CD4-positive, alpha-beta T cell (primary cell): ENCODE measurements at regions not wholly inside any gene's neighbourhood (a gene's known extent, or its start where the extent isn't known, plus 50 kb on each side); places are given as distances from the start of the nearest gene placed in this dataset.

Source experiments
- ATAC-seq: fragments of 200-7000 bp; cut with Tn5 transposase; one replicate; pipeline ENCODE4 v1.10.0; 2022; ENCODE audit warnings: mild to moderate bottlenecking; ENCODE audit not compliant: poor library complexity
- CTCF ChIA-PET: fragments of 350-600 bp; sonication (Branson Sonifier 250); formaldehyde crosslinking; loops from one replicate; lab custom pipeline; 2021; ENCODE audit warnings: antibody characterized with exemption, inconsistent platforms; lab: Charles Lee
- POLR2A ChIA-PET: fragments of 350-600 bp; sonication (Branson Sonifier 250); formaldehyde crosslinking; loops from one replicate; lab custom pipeline; 2021; ENCODE audit warnings: antibody characterized with exemption, inconsistent platforms; lab: Charles Lee
- DNase-seq, 14 experiments: peaks; one replicate each; pipeline ENCODE4 v3.0.0-alpha.2; 2013 to 2020; ENCODE audit warnings: mixed read lengths in 2 of 14
- H3K27ac ChIP-seq, 2 donors: one replicate each; pipeline versions ENCODE4 v1.5.1 to v1.7.0; 2013; ENCODE audit warnings: low read length in 2 of 2, low read depth in 1 of 2, mild to moderate bottlenecking in 1 of 2
- H3K27me3 ChIP-seq, 2 experiments: 1 replicate in 1 of 2; 2 replicates in 1 of 2; pipeline versions ENCODE4 v1.6.1 to v1.7.0; 2013; ENCODE audit warnings: low read length in 2 of 2, control low read depth in 1 of 2, mild to moderate bottlenecking in 1 of 2, moderate library complexity in 1 of 2; ENCODE audit not compliant: insufficient read depth in 2 of 2, control insufficient read depth in 1 of 2
- H3K36me3 ChIP-seq: one replicate; pipeline ENCODE4 v1.6.1; 2013; ENCODE audit warnings: low read length, control low read depth; ENCODE audit not compliant: insufficient read depth
- H3K4me1 ChIP-seq: one replicate; pipeline ENCODE4 v1.6.1; 2013; ENCODE audit warnings: low read length, control low read depth; ENCODE audit not compliant: insufficient read depth
- H3K4me3 ChIP-seq: one replicate; pipeline ENCODE4 v1.5.1; 2013; ENCODE audit warnings: mild to moderate bottlenecking, low read length, moderate library complexity
- H3K9me3 ChIP-seq, 2 experiments: 1 replicate in 1 of 2; 2 replicates in 1 of 2; pipeline versions ENCODE4 v1.6.1 to v1.7.0; 2013; ENCODE audit warnings: low read length in 2 of 2, mild to moderate bottlenecking in 2 of 2, control low read depth in 1 of 2, moderate library complexity in 1 of 2; ENCODE audit not compliant: control insufficient read depth in 1 of 2, insufficient read depth in 1 of 2
- H3K27ac Mint-ChIP-seq: one replicate; pipeline ENCODE4 v1.8.0; 2020; ENCODE audit warnings: mixed read lengths
- H3K27me3 Mint-ChIP-seq: one replicate; pipeline ENCODE4 v1.8.0; 2021; ENCODE audit warnings: mixed read lengths
- H3K36me3 Mint-ChIP-seq: one replicate; pipeline ENCODE4 v1.8.0; 2021; ENCODE audit warnings: low read depth, mixed read lengths
- H3K4me1 Mint-ChIP-seq: one replicate; pipeline ENCODE4 v1.8.0; 2021; ENCODE audit warnings: low read depth, mixed read lengths
- H3K4me3 Mint-ChIP-seq: one replicate; pipeline ENCODE4 v1.8.0; 2020; ENCODE audit warnings: mild to moderate bottlenecking, mixed read lengths
- H3K9me3 Mint-ChIP-seq: one replicate; pipeline ENCODE4 v1.8.0; 2020; ENCODE audit warnings: mixed read lengths
- CTCF ChIP-seq: fragments of 200-600 bp; IDR thresholded peaks from one replicate; pipeline ENCODE4 v1.8.0; 2022; ENCODE audit warnings: antibody characterized with exemption, mild to moderate bottlenecking
- intact Hi-C, 2 experiments: fragments of 100-400 bp; cut with DNase I in 1 of 2; cut with micrococcal nuclease in 1 of 2; formaldehyde crosslinking; loops; one replicate each; pipeline versions ENCODE4 v1.15.1 to v1.9.0; 2023 to 2025; cut with DNase I, micrococcal nuclease

- Histone ChIP-seq H3K4me1 (no peaks in the 10 kb centered on the region), H3K36me3 (no peaks in the 10 kb centered on the region), H3K27ac (no peak overlapping the region), H3K27me3 (peaks cover 0 to 4% of the 10 kb centered on the region in 2 experiments), H3K4me3 (no peak overlapping the region), H3K9me3 (no peaks in the 10 kb centered on the region)
- DNase-seq (no peak), ATAC-seq (no peak)
- H3K27ac Mint-ChIP-seq: no peak overlapping the region
- POLR2A ChIA-PET: no interaction called here
- H3K27me3 Mint-ChIP-seq: no peaks in the 10 kb centered on the region
- no peaks in the 10 kb centered on the region for H3K36me3 Mint-ChIP-seq
- intact Hi-C loops: no loop called here
- CTCF ChIA-PET: no interaction called here
- H3K9me3 Mint-ChIP-seq: no peaks in the 10 kb centered on the region
- no peak overlapping the region for H3K4me3 Mint-ChIP-seq
- H3K4me1 Mint-ChIP-seq: no peaks in the 10 kb centered on the region
- TF ChIP-seq CTCF: no peak
These were observed 63.0 kb upstream of the CALM2 start for GRCh38 chr2:47239119-47239969.

- Histone ChIP-seq H3K4me1 (no peaks in the 10 kb centered on the region), H3K4me3 (no peak overlapping the region), H3K27ac (no peak overlapping the region), H3K9me3 (no peaks in the 10 kb centered on the region), H3K27me3 (peaks cover 0 to 4% of the 10 kb centered on the region in 2 experiments), H3K36me3 (no peaks in the 10 kb centered on the region)
- H3K4me1 Mint-ChIP-seq: no peaks in the 10 kb centered on the region
- ChIA-PET POLR2A (no interaction called here), CTCF (no interaction called here)
- no peaks in the 10 kb centered on the region for H3K27me3 Mint-ChIP-seq
- H3K27ac Mint-ChIP-seq: no peak overlapping the region
- H3K36me3 Mint-ChIP-seq: no peaks in the 10 kb centered on the region
- no peak for TF ChIP-seq CTCF
- no peaks in the 10 kb centered on the region for H3K9me3 Mint-ChIP-seq
- no peak for DNase-seq
- intact Hi-C loops: no loop called here
- no peak for ATAC-seq
- H3K4me3 Mint-ChIP-seq: no peak overlapping the region
These were observed 62.3 kb upstream of the CALM2 start for GRCh38 chr2:47238638-47239037.

- Mint-ChIP-seq H3K4me1 (no peaks in the 10 kb centered on the region), H3K4me3 (no peak overlapping the region), H3K9me3 (no peaks in the 10 kb centered on the region), H3K27ac (no peak overlapping the region), H3K27me3 (no peaks in the 10 kb centered on the region), H3K36me3 (no peaks in the 10 kb centered on the region)
- Histone ChIP-seq H3K4me1 (no peaks in the 10 kb centered on the region), H3K27me3 (peaks cover 0 to 4% of the 10 kb centered on the region in 2 experiments), H3K36me3 (no peaks in the 10 kb centered on the region), H3K9me3 (no peaks in the 10 kb centered on the region), H3K27ac (no peak overlapping the region), H3K4me3 (no peak overlapping the region)
- no peak for DNase-seq
- ATAC-seq: no peak
- no peak for TF ChIP-seq CTCF
- ChIA-PET POLR2A (no interaction called here), CTCF (no interaction called here)
- intact Hi-C loops: no loop called here
These were observed 61.3 kb upstream of the CALM2 start for GRCh38 chr2:47237375-47238334.
